GM23338 (cell line): ENCODE measurements at regions not wholly inside any gene's neighbourhood (a gene's known extent, or its start where the extent isn't known, plus 50 kb on each side); places are given as distances from the start of the nearest gene placed in this dataset.

Experiments used
- ATAC-seq: fragments of 200-7000 bp; cut with Tn5 transposase; 3 replicates; pipeline ENCODE4 v1.9.1; 2020
- DNase-seq: peaks from one replicate; pipeline ENCODE4 v3.0.0-alpha.2; 2015; ENCODE audit warnings: low spot score
- H2AFZ ChIP-seq: fragments of 200-600 bp; sonication (generic); 2 replicates; pipeline ENCODE4 v1.8.0; 2016; ENCODE audit warnings: antibody characterized with exemption, mild to moderate bottlenecking, moderate library complexity
- H3F3A ChIP-seq: fragments of 200-600 bp; sonication (generic); replicated peaks from 2 replicates; pipeline ENCODE4 v1.8.0; 2017; ENCODE audit warnings: antibody characterized with exemption, mixed run types, low read depth
- H3K27ac ChIP-seq: fragments of 200-600 bp; sonication (generic); 2 replicates; pipeline ENCODE4 v1.6.1; 2016; ENCODE audit warnings: low read depth
- H3K27me3 ChIP-seq: fragments of 200-600 bp; sonication (generic); 2 replicates; pipeline ENCODE4 v1.8.0; 2016; ENCODE audit warnings: mild to moderate bottlenecking, mixed run types, moderate library complexity; ENCODE audit not compliant: insufficient read depth
- H3K36me3 ChIP-seq: fragments of 200-600 bp; sonication (generic); 2 replicates; pipeline ENCODE4 v1.8.0; 2016; ENCODE audit warnings: mild to moderate bottlenecking; ENCODE audit not compliant: insufficient read depth
- H3K4me1 ChIP-seq: fragments of 200-600 bp; sonication (generic); 2 replicates; pipeline ENCODE4 v1.8.0; 2016; ENCODE audit warnings: mild to moderate bottlenecking, moderate library complexity; ENCODE audit not compliant: insufficient read depth
- H3K4me2 ChIP-seq: fragments of 200-600 bp; sonication (generic); 2 replicates; pipeline ENCODE4 v1.7.1; 2017; ENCODE audit warnings: mixed run types
- H3K4me3 ChIP-seq: fragments of 200-600 bp; sonication (generic); 2 replicates; pipeline ENCODE4 v1.6.1; 2016; ENCODE audit warnings: mixed run types
- H3K79me2 ChIP-seq: fragments of 200-600 bp; sonication (generic); replicated peaks from 2 replicates; pipeline ENCODE4 v1.8.0; 2017; ENCODE audit warnings: mild to moderate bottlenecking; ENCODE audit not compliant: insufficient read depth
- H3K9me2 ChIP-seq: fragments of 200-600 bp; sonication (generic); 2 replicates; pipeline ENCODE4 v1.8.0; 2017; ENCODE audit not compliant: insufficient read depth
- H4K20me1 ChIP-seq: fragments of 200-600 bp; sonication (generic); replicated peaks from 2 replicates; pipeline ENCODE4 v1.8.0; 2017; ENCODE audit warnings: mild to moderate bottlenecking; ENCODE audit not compliant: insufficient read depth
- H3K27ac Mint-ChIP-seq: 2 replicates; pipeline ENCODE4 v1.8.0; 2020; ENCODE audit warnings: inconsistent platforms, mild to moderate bottlenecking, moderate library complexity, mixed read lengths
- H3K27me3 Mint-ChIP-seq: 3 replicates; pipeline ENCODE4 v1.8.0; 2022; ENCODE audit warnings: low read depth, mild to moderate bottlenecking, moderate library complexity, mixed read lengths, inconsistent platforms; ENCODE audit not compliant: insufficient read depth, poor library complexity
- H3K36me3 Mint-ChIP-seq: 3 replicates; pipeline ENCODE4 v1.8.0; 2021; ENCODE audit warnings: low read depth, mild to moderate bottlenecking, inconsistent platforms, moderate library complexity, mixed read lengths
- H3K4me1 Mint-ChIP-seq: 3 replicates; pipeline ENCODE4 v1.8.0; 2020; ENCODE audit warnings: mild to moderate bottlenecking, inconsistent platforms, mixed read lengths
- H3K4me3 Mint-ChIP-seq: 3 replicates; pipeline ENCODE4 v1.8.0; 2021; ENCODE audit warnings: moderate library complexity, mild to moderate bottlenecking, inconsistent platforms, mixed read lengths
- H3K9me3 Mint-ChIP-seq: 3 replicates; pipeline ENCODE4 v1.8.0; 2020; ENCODE audit warnings: moderate library complexity, mild to moderate bottlenecking, inconsistent platforms, mixed read lengths
- CREB1 ChIP-seq: fragments of 250-450 bp; sonication (Bioruptor Pico); IDR thresholded peaks from 2 replicates; pipeline ENCODE4 v1.5.0; 2020; ENCODE audit warnings: low read depth, mild to moderate bottlenecking, moderate library complexity
- CTCF ChIP-seq, 2 experiments: fragments of 200-600 bp in 1 of 2; sonication (generic) in 1 of 2; conservative IDR thresholded peaks; 2 replicates each; pipeline versions ENCODE4 v1.5.1 to v1.6.1; 2016 to 2017; ENCODE audit warnings: antibody characterized with exemption in 2 of 2, low read depth in 2 of 2, mild to moderate bottlenecking in 2 of 2, moderate library complexity in 1 of 2
- EZH2 ChIP-seq: fragments of 200-600 bp; sonication (generic); IDR thresholded peaks from one replicate; pipeline ENCODE4 v1.8.0; 2017; ENCODE audit warnings: antibody characterized with exemption, mild to moderate bottlenecking, low read depth; ENCODE audit not compliant: unreplicated experiment
- EZH2phosphoT487 ChIP-seq: fragments of 200-600 bp; sonication (generic); IDR thresholded peaks from one replicate; pipeline ENCODE4 v1.8.1; 2018; ENCODE audit warnings: antibody characterized with exemption; ENCODE audit not compliant: unreplicated experiment
- JUNB ChIP-seq: IDR thresholded peaks from one replicate; pipeline ENCODE4 v1.6.1; 2016; ENCODE audit warnings: antibody characterized with exemption; ENCODE audit not compliant: unreplicated experiment
- NANOG ChIP-seq: IDR thresholded peaks from 2 replicates; pipeline ENCODE4 v1.6.1; 2016; ENCODE audit warnings: antibody characterized with exemption, borderline replicate concordance
- POLR2AphosphoS5 ChIP-seq: IDR thresholded peaks from 2 replicates; pipeline ENCODE4 v1.6.1; 2016; ENCODE audit warnings: antibody characterized with exemption, low read depth
- STAT1 ChIP-seq: IDR thresholded peaks from one replicate; pipeline ENCODE4 v1.6.1; 2016; ENCODE audit warnings: antibody characterized with exemption; ENCODE audit not compliant: unreplicated experiment
- ZNF114 ChIP-seq: fragments of 250-450 bp; sonication (Bioruptor Pico); IDR thresholded peaks from 2 replicates; pipeline ENCODE4 v1.5.0; 2020; ENCODE audit warnings: mild to moderate bottlenecking, moderate library complexity
- ZNF331 ChIP-seq: fragments of 250-450 bp; sonication (Bioruptor Pico); IDR thresholded peaks from 2 replicates; pipeline ENCODE4 v1.5.0; 2020; ENCODE audit warnings: low read depth, mild to moderate bottlenecking, moderate library complexity
- ZNF462 ChIP-seq: fragments of 250-450 bp; sonication (Bioruptor Pico); IDR thresholded peaks from 2 replicates; pipeline ENCODE4 v1.5.0; 2020; ENCODE audit warnings: mild to moderate bottlenecking, moderate library complexity
- TF ChIP-seq, protein P1 (sequence below): IDR thresholded peaks from 2 replicates; pipeline ENCODE4 v1.6.1; 2016; ENCODE audit warnings: antibody characterized with exemption
- TF ChIP-seq, protein P2 (sequence below): IDR thresholded peaks from one replicate; pipeline ENCODE4 v1.6.1; 2018; ENCODE audit warnings: antibody characterized with exemption; ENCODE audit not compliant: unreplicated experiment

GRCh38 chr5:44252545-44252944, 136.7 kb downstream of the FGF10 start:
- Mint-ChIP-seq H3K9me3 (no peaks in the 10 kb centered on the region), H3K36me3 (no peaks in the 10 kb centered on the region), H3K4me1 (peaks cover 4% of the 10 kb centered on the region; the same call in 2 of the 3 replicates), H3K4me3 (no peak overlapping the region), H3K27me3 (peaks cover 2% of the 10 kb centered on the region), H3K27ac (peak overlapping the region; percentile 73)
- Histone ChIP-seq H2AFZ (peak overlapping the region; percentile 16; the same call in 1 of the 2 replicates), H3K36me3 (no peaks in the 10 kb centered on the region), H4K20me1 (no peaks in the 10 kb centered on the region), H3K27me3 (no peaks in the 10 kb centered on the region), H3K79me2 (no peaks in the 10 kb centered on the region), H3K4me3 (no peak overlapping the region), H3K9me2 (no peaks in the 10 kb centered on the region), H3K4me1 (no peaks in the 10 kb centered on the region), H3K27ac (no peak overlapping the region), H3K4me2 (no peak overlapping the region), H3F3A (no peaks in the 10 kb centered on the region)
- TF ChIP-seq ZNF462 (no peak), EZH2 (no peak), CTCF (conservative IDR thresholded peaks at IDR 0.05; ENCODE audit: low read depth in 2 of 2) (no peak), ZNF331 (no peak), ZNF114 (CRISPR knock-in tag) (no peak), NANOG (no peak), STAT1 (no peak), POLR2AphosphoS5 (no peak), JUNB (no peak), EZH2phosphoT487 (no peak), CREB1 (CRISPR knock-in tag) (no peak)
- TF ChIP-seq, protein P1, sequence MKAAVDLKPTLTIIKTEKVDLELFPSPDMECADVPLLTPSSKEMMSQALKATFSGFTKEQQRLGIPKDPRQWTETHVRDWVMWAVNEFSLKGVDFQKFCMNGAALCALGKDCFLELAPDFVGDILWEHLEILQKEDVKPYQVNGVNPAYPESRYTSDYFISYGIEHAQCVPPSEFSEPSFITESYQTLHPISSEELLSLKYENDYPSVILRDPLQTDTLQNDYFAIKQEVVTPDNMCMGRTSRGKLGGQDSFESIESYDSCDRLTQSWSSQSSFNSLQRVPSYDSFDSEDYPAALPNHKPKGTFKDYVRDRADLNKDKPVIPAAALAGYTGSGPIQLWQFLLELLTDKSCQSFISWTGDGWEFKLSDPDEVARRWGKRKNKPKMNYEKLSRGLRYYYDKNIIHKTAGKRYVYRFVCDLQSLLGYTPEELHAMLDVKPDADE = no peak
- TF ChIP-seq, protein P2, sequence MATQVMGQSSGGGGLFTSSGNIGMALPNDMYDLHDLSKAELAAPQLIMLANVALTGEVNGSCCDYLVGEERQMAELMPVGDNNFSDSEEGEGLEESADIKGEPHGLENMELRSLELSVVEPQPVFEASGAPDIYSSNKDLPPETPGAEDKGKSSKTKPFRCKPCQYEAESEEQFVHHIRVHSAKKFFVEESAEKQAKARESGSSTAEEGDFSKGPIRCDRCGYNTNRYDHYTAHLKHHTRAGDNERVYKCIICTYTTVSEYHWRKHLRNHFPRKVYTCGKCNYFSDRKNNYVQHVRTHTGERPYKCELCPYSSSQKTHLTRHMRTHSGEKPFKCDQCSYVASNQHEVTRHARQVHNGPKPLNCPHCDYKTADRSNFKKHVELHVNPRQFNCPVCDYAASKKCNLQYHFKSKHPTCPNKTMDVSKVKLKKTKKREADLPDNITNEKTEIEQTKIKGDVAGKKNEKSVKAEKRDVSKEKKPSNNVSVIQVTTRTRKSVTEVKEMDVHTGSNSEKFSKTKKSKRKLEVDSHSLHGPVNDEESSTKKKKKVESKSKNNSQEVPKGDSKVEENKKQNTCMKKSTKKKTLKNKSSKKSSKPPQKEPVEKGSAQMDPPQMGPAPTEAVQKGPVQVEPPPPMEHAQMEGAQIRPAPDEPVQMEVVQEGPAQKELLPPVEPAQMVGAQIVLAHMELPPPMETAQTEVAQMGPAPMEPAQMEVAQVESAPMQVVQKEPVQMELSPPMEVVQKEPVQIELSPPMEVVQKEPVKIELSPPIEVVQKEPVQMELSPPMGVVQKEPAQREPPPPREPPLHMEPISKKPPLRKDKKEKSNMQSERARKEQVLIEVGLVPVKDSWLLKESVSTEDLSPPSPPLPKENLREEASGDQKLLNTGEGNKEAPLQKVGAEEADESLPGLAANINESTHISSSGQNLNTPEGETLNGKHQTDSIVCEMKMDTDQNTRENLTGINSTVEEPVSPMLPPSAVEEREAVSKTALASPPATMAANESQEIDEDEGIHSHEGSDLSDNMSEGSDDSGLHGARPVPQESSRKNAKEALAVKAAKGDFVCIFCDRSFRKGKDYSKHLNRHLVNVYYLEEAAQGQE = no peak
- DNase-seq (no peak), ATAC-seq (no peak)
